GM23338 (cell line): ENCODE measurements at regions not wholly inside any gene's neighbourhood (a gene's known extent, or its start where the extent isn't known, plus 50 kb on each side); places are given as distances from the start of the nearest gene placed in this dataset.

Experiments
- ATAC-seq: fragments of 200-7000 bp; cut with Tn5 transposase; 3 replicates; pipeline ENCODE4 v1.9.1; 2020
- DNase-seq: peaks from one replicate; pipeline ENCODE4 v3.0.0-alpha.2; 2015; ENCODE audit warnings: low spot score
- H2AFZ ChIP-seq: fragments of 200-600 bp; sonication (generic); 2 replicates; pipeline ENCODE4 v1.8.0; 2016; ENCODE audit warnings: antibody characterized with exemption, mild to moderate bottlenecking, moderate library complexity
- H3F3A ChIP-seq: fragments of 200-600 bp; sonication (generic); replicated peaks from 2 replicates; pipeline ENCODE4 v1.8.0; 2017; ENCODE audit warnings: antibody characterized with exemption, mixed run types, low read depth
- H3K27ac ChIP-seq: fragments of 200-600 bp; sonication (generic); 2 replicates; pipeline ENCODE4 v1.6.1; 2016; ENCODE audit warnings: low read depth
- H3K27me3 ChIP-seq: fragments of 200-600 bp; sonication (generic); 2 replicates; pipeline ENCODE4 v1.8.0; 2016; ENCODE audit warnings: mild to moderate bottlenecking, mixed run types, moderate library complexity; ENCODE audit not compliant: insufficient read depth
- H3K36me3 ChIP-seq: fragments of 200-600 bp; sonication (generic); 2 replicates; pipeline ENCODE4 v1.8.0; 2016; ENCODE audit warnings: mild to moderate bottlenecking; ENCODE audit not compliant: insufficient read depth
- H3K4me1 ChIP-seq: fragments of 200-600 bp; sonication (generic); 2 replicates; pipeline ENCODE4 v1.8.0; 2016; ENCODE audit warnings: mild to moderate bottlenecking, moderate library complexity; ENCODE audit not compliant: insufficient read depth
- H3K4me2 ChIP-seq: fragments of 200-600 bp; sonication (generic); 2 replicates; pipeline ENCODE4 v1.7.1; 2017; ENCODE audit warnings: mixed run types
- H3K4me3 ChIP-seq: fragments of 200-600 bp; sonication (generic); 2 replicates; pipeline ENCODE4 v1.6.1; 2016; ENCODE audit warnings: mixed run types
- H3K79me2 ChIP-seq: fragments of 200-600 bp; sonication (generic); replicated peaks from 2 replicates; pipeline ENCODE4 v1.8.0; 2017; ENCODE audit warnings: mild to moderate bottlenecking; ENCODE audit not compliant: insufficient read depth
- H3K9me2 ChIP-seq: fragments of 200-600 bp; sonication (generic); 2 replicates; pipeline ENCODE4 v1.8.0; 2017; ENCODE audit not compliant: insufficient read depth
- H4K20me1 ChIP-seq: fragments of 200-600 bp; sonication (generic); replicated peaks from 2 replicates; pipeline ENCODE4 v1.8.0; 2017; ENCODE audit warnings: mild to moderate bottlenecking; ENCODE audit not compliant: insufficient read depth
- H3K27ac Mint-ChIP-seq: 2 replicates; pipeline ENCODE4 v1.8.0; 2020; ENCODE audit warnings: inconsistent platforms, mild to moderate bottlenecking, moderate library complexity, mixed read lengths
- H3K27me3 Mint-ChIP-seq: 3 replicates; pipeline ENCODE4 v1.8.0; 2022; ENCODE audit warnings: low read depth, mild to moderate bottlenecking, moderate library complexity, mixed read lengths, inconsistent platforms; ENCODE audit not compliant: insufficient read depth, poor library complexity
- H3K36me3 Mint-ChIP-seq: 3 replicates; pipeline ENCODE4 v1.8.0; 2021; ENCODE audit warnings: low read depth, mild to moderate bottlenecking, inconsistent platforms, moderate library complexity, mixed read lengths
- H3K4me1 Mint-ChIP-seq: 3 replicates; pipeline ENCODE4 v1.8.0; 2020; ENCODE audit warnings: mild to moderate bottlenecking, inconsistent platforms, mixed read lengths
- H3K4me3 Mint-ChIP-seq: 3 replicates; pipeline ENCODE4 v1.8.0; 2021; ENCODE audit warnings: moderate library complexity, mild to moderate bottlenecking, inconsistent platforms, mixed read lengths
- H3K9me3 Mint-ChIP-seq: 3 replicates; pipeline ENCODE4 v1.8.0; 2020; ENCODE audit warnings: moderate library complexity, mild to moderate bottlenecking, inconsistent platforms, mixed read lengths
- CREB1 ChIP-seq: fragments of 250-450 bp; sonication (Bioruptor Pico); IDR thresholded peaks from 2 replicates; pipeline ENCODE4 v1.5.0; 2020; ENCODE audit warnings: low read depth, mild to moderate bottlenecking, moderate library complexity
- CTCF ChIP-seq, 2 experiments: fragments of 200-600 bp in 1 of 2; sonication (generic) in 1 of 2; conservative IDR thresholded peaks; 2 replicates each; pipeline versions ENCODE4 v1.5.1 to v1.6.1; 2016 to 2017; ENCODE audit warnings: antibody characterized with exemption in 2 of 2, low read depth in 2 of 2, mild to moderate bottlenecking in 2 of 2, moderate library complexity in 1 of 2
- EZH2 ChIP-seq: fragments of 200-600 bp; sonication (generic); IDR thresholded peaks from one replicate; pipeline ENCODE4 v1.8.0; 2017; ENCODE audit warnings: antibody characterized with exemption, mild to moderate bottlenecking, low read depth; ENCODE audit not compliant: unreplicated experiment
- EZH2phosphoT487 ChIP-seq: fragments of 200-600 bp; sonication (generic); IDR thresholded peaks from one replicate; pipeline ENCODE4 v1.8.1; 2018; ENCODE audit warnings: antibody characterized with exemption; ENCODE audit not compliant: unreplicated experiment
- JUNB ChIP-seq: IDR thresholded peaks from one replicate; pipeline ENCODE4 v1.6.1; 2016; ENCODE audit warnings: antibody characterized with exemption; ENCODE audit not compliant: unreplicated experiment
- NANOG ChIP-seq: IDR thresholded peaks from 2 replicates; pipeline ENCODE4 v1.6.1; 2016; ENCODE audit warnings: antibody characterized with exemption, borderline replicate concordance
- POLR2AphosphoS5 ChIP-seq: IDR thresholded peaks from 2 replicates; pipeline ENCODE4 v1.6.1; 2016; ENCODE audit warnings: antibody characterized with exemption, low read depth
- REST ChIP-seq: IDR thresholded peaks from one replicate; pipeline ENCODE4 v1.6.1; 2018; ENCODE audit warnings: antibody characterized with exemption; ENCODE audit not compliant: unreplicated experiment
- STAT1 ChIP-seq: IDR thresholded peaks from one replicate; pipeline ENCODE4 v1.6.1; 2016; ENCODE audit warnings: antibody characterized with exemption; ENCODE audit not compliant: unreplicated experiment
- ZNF114 ChIP-seq: fragments of 250-450 bp; sonication (Bioruptor Pico); IDR thresholded peaks from 2 replicates; pipeline ENCODE4 v1.5.0; 2020; ENCODE audit warnings: mild to moderate bottlenecking, moderate library complexity
- ZNF331 ChIP-seq: fragments of 250-450 bp; sonication (Bioruptor Pico); IDR thresholded peaks from 2 replicates; pipeline ENCODE4 v1.5.0; 2020; ENCODE audit warnings: low read depth, mild to moderate bottlenecking, moderate library complexity
- TF ChIP-seq, protein P1 (sequence below): fragments of 250-450 bp; sonication (Bioruptor Pico); IDR thresholded peaks from 2 replicates; pipeline ENCODE4 v1.5.0; 2020; ENCODE audit warnings: mild to moderate bottlenecking, moderate library complexity
- TF ChIP-seq, protein P2 (sequence below): IDR thresholded peaks from 2 replicates; pipeline ENCODE4 v1.6.1; 2016; ENCODE audit warnings: antibody characterized with exemption

GRCh38 chr9:134240361-134240760 lies 76.0 kb upstream of the RNU6ATAC start:
- H3K4me3 ChIP-seq, result no peak overlapping the region
- no peak for ATAC-seq
- H3K4me2 ChIP-seq, result no peak overlapping the region
- no peak for DNase-seq
- Mint-ChIP-seq H3K9me3 (peaks cover 1% of the 10 kb centered on the region; the same call in 1 of the 3 replicates), H3K27ac (no peak overlapping the region), H3K4me1 (no peaks in the 10 kb centered on the region; the same call in 2 of the 3 replicates), H3K4me3 (no peak overlapping the region), H3K27me3 (peaks cover 6% of the 10 kb centered on the region), H3K36me3 (no peaks in the 10 kb centered on the region)
- no peak overlapping the region for H2AFZ ChIP-seq
- H3K9me2 ChIP-seq, result no peaks in the 10 kb centered on the region
- no peaks in the 10 kb centered on the region for H3K27me3 ChIP-seq
- no peaks in the 10 kb centered on the region for H3K79me2 ChIP-seq
- H3K36me3 ChIP-seq, result no peaks in the 10 kb centered on the region
- TF ChIP-seq, protein P1, sequence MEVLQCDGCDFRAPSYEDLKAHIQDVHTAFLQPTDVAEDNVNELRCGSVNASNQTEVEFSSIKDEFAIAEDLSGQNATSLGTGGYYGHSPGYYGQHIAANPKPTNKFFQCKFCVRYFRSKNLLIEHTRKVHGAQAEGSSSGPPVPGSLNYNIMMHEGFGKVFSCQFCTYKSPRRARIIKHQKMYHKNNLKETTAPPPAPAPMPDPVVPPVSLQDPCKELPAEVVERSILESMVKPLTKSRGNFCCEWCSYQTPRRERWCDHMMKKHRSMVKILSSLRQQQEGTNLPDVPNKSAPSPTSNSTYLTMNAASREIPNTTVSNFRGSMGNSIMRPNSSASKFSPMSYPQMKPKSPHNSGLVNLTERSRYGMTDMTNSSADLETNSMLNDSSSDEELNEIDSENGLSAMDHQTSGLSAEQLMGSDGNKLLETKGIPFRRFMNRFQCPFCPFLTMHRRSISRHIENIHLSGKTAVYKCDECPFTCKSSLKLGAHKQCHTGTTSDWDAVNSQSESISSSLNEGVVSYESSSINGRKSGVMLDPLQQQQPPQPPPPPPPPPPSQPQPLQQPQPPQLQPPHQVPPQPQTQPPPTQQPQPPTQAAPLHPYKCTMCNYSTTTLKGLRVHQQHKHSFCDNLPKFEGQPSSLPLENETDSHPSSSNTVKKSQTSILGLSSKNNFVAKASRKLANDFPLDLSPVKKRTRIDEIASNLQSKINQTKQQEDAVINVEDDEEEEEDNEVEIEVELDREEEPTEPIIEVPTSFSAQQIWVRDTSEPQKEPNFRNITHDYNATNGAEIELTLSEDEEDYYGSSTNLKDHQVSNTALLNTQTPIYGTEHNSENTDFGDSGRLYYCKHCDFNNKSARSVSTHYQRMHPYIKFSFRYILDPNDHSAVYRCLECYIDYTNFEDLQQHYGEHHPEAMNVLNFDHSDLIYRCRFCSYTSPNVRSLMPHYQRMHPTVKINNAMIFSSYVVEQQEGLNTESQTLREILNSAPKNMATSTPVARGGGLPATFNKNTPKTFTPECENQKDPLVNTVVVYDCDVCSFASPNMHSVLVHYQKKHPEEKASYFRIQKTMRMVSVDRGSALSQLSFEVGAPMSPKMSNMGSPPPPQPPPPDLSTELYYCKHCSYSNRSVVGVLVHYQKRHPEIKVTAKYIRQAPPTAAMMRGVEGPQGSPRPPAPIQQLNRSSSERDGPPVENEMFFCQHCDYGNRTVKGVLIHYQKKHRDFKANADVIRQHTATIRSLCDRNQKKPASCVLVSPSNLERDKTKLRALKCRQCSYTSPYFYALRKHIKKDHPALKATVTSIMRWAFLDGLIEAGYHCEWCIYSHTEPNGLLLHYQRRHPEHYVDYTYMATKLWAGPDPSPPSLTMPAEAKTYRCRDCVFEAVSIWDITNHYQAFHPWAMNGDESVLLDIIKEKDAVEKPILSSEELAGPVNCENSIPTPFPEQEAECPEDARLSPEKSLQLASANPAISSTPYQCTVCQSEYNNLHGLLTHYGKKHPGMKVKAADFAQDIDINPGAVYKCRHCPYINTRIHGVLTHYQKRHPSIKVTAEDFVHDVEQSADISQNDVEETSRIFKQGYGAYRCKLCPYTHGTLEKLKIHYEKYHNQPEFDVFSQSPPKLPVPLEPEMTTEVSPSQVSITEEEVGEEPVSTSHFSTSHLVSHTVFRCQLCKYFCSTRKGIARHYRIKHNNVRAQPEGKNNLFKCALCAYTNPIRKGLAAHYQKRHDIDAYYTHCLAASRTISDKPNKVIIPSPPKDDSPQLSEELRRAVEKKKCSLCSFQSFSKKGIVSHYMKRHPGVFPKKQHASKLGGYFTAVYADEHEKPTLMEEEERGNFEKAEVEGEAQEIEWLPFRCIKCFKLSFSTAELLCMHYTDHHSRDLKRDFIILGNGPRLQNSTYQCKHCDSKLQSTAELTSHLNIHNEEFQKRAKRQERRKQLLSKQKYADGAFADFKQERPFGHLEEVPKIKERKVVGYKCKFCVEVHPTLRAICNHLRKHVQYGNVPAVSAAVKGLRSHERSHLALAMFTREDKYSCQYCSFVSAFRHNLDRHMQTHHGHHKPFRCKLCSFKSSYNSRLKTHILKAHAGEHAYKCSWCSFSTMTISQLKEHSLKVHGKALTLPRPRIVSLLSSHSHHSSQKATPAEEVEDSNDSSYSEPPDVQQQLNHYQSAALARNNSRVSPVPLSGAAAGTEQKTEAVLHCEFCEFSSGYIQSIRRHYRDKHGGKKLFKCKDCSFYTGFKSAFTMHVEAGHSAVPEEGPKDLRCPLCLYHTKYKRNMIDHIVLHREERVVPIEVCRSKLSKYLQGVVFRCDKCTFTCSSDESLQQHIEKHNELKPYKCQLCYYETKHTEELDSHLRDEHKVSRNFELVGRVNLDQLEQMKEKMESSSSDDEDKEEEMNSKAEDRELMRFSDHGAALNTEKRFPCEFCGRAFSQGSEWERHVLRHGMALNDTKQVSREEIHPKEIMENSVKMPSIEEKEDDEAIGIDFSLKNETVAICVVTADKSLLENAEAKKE, result no peak
- TF ChIP-seq EZH2, result no peak
- no peak for TF ChIP-seq ZNF114 (CRISPR knock-in tag)
- TF ChIP-seq, protein P2, sequence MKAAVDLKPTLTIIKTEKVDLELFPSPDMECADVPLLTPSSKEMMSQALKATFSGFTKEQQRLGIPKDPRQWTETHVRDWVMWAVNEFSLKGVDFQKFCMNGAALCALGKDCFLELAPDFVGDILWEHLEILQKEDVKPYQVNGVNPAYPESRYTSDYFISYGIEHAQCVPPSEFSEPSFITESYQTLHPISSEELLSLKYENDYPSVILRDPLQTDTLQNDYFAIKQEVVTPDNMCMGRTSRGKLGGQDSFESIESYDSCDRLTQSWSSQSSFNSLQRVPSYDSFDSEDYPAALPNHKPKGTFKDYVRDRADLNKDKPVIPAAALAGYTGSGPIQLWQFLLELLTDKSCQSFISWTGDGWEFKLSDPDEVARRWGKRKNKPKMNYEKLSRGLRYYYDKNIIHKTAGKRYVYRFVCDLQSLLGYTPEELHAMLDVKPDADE, result no peak
- no peak for TF ChIP-seq CREB1 (CRISPR knock-in tag)
- no peak for TF ChIP-seq CTCF (conservative IDR thresholded peaks at IDR 0.05; ENCODE audit: low read depth in 2 of 2)
- TF ChIP-seq REST, result no peak
- no peak for TF ChIP-seq STAT1
- TF ChIP-seq JUNB, result no peak
- no peak for TF ChIP-seq POLR2AphosphoS5
- TF ChIP-seq ZNF331, result no peak
- no peak for TF ChIP-seq NANOG
- TF ChIP-seq EZH2phosphoT487, result no peak
- H3K27ac ChIP-seq, result no peak overlapping the region
- H3F3A ChIP-seq, result no peaks in the 10 kb centered on the region
- no peaks in the 10 kb centered on the region for H3K4me1 ChIP-seq
- no peaks in the 10 kb centered on the region for H4K20me1 ChIP-seq
